K562 (cell line): ENCODE measurements at regions not wholly inside any gene's neighbourhood (a gene's known extent, or its start where the extent isn't known, plus 50 kb on each side); places are given as distances from the start of the nearest gene placed in this dataset.

Experiments
- ATAC-seq: fragments of 200-7000 bp; cut with Tn5 transposase; 3 replicates; pipeline ENCODE4 v1.9.1; 2020; ENCODE audit warnings: moderate library complexity
- BruUV-seq: library from RNA; stranded (reverse); fragments of 400-500 nt; replicated peaks from 2 replicates; lab custom pipeline; 2021; lab: Mats Ljungman, UMichigan
- CTCF ChIA-PET: fragments of 300-600 bp; formaldehyde crosslinking; extraction: SDS; loops from one replicate; lab custom pipeline; 2021; ENCODE audit warnings: low intra/inter-chr PET ratio; lab: Yijun Ruan, JAX
- POLR2A ChIA-PET: fragments of 300-600, 350-650 bp; sonication (Branson Sonifier 250); formaldehyde crosslinking; extraction: SDS; loops from one replicate; lab custom pipeline; 2021; ENCODE audit warnings: antibody characterized with exemption, inconsistent platforms; lab: Yijun Ruan, JAX
- DNase-seq, 4 experiments: peaks; one replicate each; pipeline versions ENCODE4 v3.0.0 to v3.0.0-alpha.2; 2011 to 2018; ENCODE audit warnings: low spot score in 3 of 4, mixed read lengths in 3 of 4; ENCODE audit errors: extremely low read depth in 1 of 4
- FAIRE-seq: peaks from 2 replicates; lab custom pipeline; 2011; peaks lifted over from hg19 to GRCh38; lab: Jason Lieb, UNC
- H2AFZ ChIP-seq: 2 replicates; pipeline ENCODE4 v1.6.0; 2011; ENCODE audit warnings: low read depth, low read length, control low read depth, inconsistent platforms
- H3K27ac ChIP-seq: fragments of 200-600 bp; 3 replicates; pipeline ENCODE4 v1.8.0; 2011; ENCODE audit warnings: low read depth, mild to moderate bottlenecking, control low read depth, inconsistent platforms, low read length, moderate library complexity, mixed read lengths; ENCODE audit errors: extremely low read depth
- H3K27me3 ChIP-seq, 2 experiments: fragments of 300-600 bp in 1 of 2; 2 replicates in 1 of 2; 3 replicates in 1 of 2; pipeline versions ENCODE4 v1.6.0 to v1.8.0; 2011; ENCODE audit warnings: inconsistent platforms in 2 of 2, low read length in 2 of 2, mild to moderate bottlenecking in 1 of 2, mixed read lengths in 1 of 2, moderate library complexity in 1 of 2; ENCODE audit not compliant: control insufficient read depth in 2 of 2, insufficient read depth in 2 of 2
- H3K36me3 ChIP-seq: fragments of 300-600 bp; 3 replicates; pipeline ENCODE4 v1.8.0; 2011; ENCODE audit warnings: mild to moderate bottlenecking, low read length, inconsistent platforms; ENCODE audit not compliant: control insufficient read depth, insufficient read depth
- H3K4me1 ChIP-seq, 2 experiments: fragments of 200-600 bp in 1 of 2; replicated peaks in 1 of 2; 2 replicates in 1 of 2; 3 replicates in 1 of 2; pipeline versions ENCODE4 v1.5.1 to v1.8.0; 2011; ENCODE audit warnings: inconsistent platforms in 2 of 2, low read length in 2 of 2, mild to moderate bottlenecking in 1 of 2, mixed read lengths in 1 of 2, moderate library complexity in 1 of 2; ENCODE audit not compliant: control insufficient read depth in 2 of 2, insufficient read depth in 2 of 2
- H3K4me2 ChIP-seq: 2 replicates; pipeline ENCODE4 v1.6.1; 2011; ENCODE audit warnings: low read length, control low read depth, inconsistent platforms, mixed read lengths; ENCODE audit not compliant: insufficient read depth
- H3K4me3 ChIP-seq: fragments of 200-600 bp; sonication (generic), shearing (Covaris generic); 2 replicates; pipeline ENCODE4 v1.5.1; 2016; ENCODE audit warnings: control low read depth, inconsistent platforms
- H3K79me2 ChIP-seq: fragments of 200-600 bp; 3 replicates; pipeline ENCODE4 v1.8.0; 2011; ENCODE audit warnings: low read length, inconsistent platforms; ENCODE audit not compliant: control insufficient read depth, insufficient read depth
- H3K9ac ChIP-seq, 2 experiments: 2 replicates each; pipeline versions ENCODE4 v1.6.0 to v1.6.1; 2011; ENCODE audit warnings: low read depth in 2 of 2, low read length in 2 of 2, control low read depth in 1 of 2, inconsistent platforms in 1 of 2, mild to moderate bottlenecking in 1 of 2, mixed read lengths in 1 of 2; ENCODE audit not compliant: insufficient read depth in 1 of 2
- H3K9me1 ChIP-seq: one replicate; pipeline ENCODE4 v1.6.0; 2011; ENCODE audit warnings: inconsistent platforms, mild to moderate bottlenecking, low read length, moderate library complexity; ENCODE audit not compliant: control insufficient read depth, insufficient read depth
- H3K9me3 ChIP-seq: replicated peaks from 2 replicates; pipeline ENCODE4 v1.5.1; 2011; ENCODE audit warnings: low read depth, low read length, inconsistent platforms; ENCODE audit not compliant: control insufficient read depth, insufficient read depth
- H4K20me1 ChIP-seq: replicated peaks from 2 replicates; pipeline ENCODE4 v1.6.1; 2011; ENCODE audit warnings: low read length, inconsistent platforms, mixed read lengths; ENCODE audit not compliant: control insufficient read depth, insufficient read depth
- ARID2 ChIP-seq: fragments of 450-650 bp; IDR thresholded peaks from 2 replicates; pipeline ENCODE4 v1.6.1; 2017; ENCODE audit warnings: antibody characterized with exemption, mild to moderate bottlenecking
- CREB1 ChIP-seq, 2 experiments: sonication (generic) in 1 of 2; formaldehyde crosslinking in 1 of 2; IDR thresholded peaks; 2 replicates each; pipeline versions ENCODE4 v1.6.1 to v1.8.0; 2012 to 2022; ENCODE audit warnings: inconsistent platforms in 1 of 2, mild to moderate bottlenecking in 1 of 2, missing genetic modification reagents in 1 of 2, moderate library complexity in 1 of 2
- CTBP1 ChIP-seq: fragments of 450-650 bp; IDR thresholded peaks from 2 replicates; pipeline ENCODE4 v1.6.1; 2016; ENCODE audit warnings: borderline replicate concordance
- ELF2 ChIP-seq: fragments of 250-450 bp; sonication (Bioruptor Pico); IDR thresholded peaks from 2 replicates; pipeline ENCODE4 v1.5.0; 2021; ENCODE audit warnings: mild to moderate bottlenecking
- ETV6 ChIP-seq, 3 experiments: fragments of 150-350 bp in 1 of 3; sonication (generic) in 1 of 3; formaldehyde crosslinking in 1 of 3; IDR thresholded peaks; 2 replicates each; pipeline versions ENCODE4 v1.6.1 to v1.8.0; 2014 to 2022; ENCODE audit warnings: borderline replicate concordance in 2 of 3, low read depth in 2 of 3, antibody characterized with exemption in 1 of 3, low read length in 1 of 3, mild to moderate bottlenecking in 1 of 3, missing genetic modification reagents in 1 of 3
- MAZ ChIP-seq, 2 experiments: fragments of 450-650 bp in 1 of 2; sonication (generic) in 1 of 2; formaldehyde crosslinking; IDR thresholded peaks in 1 of 2; conservative IDR thresholded peaks in 1 of 2; 2 replicates each; pipeline versions ENCODE4 v1.4.0 to v1.5.0; 2020; ENCODE audit warnings: mild to moderate bottlenecking in 1 of 2, missing genetic modification reagents in 1 of 2
- MECOM ChIP-seq: fragments of 250-450 bp; sonication (Bioruptor Pico); IDR thresholded peaks from 2 replicates; pipeline ENCODE4 v1.8.0; 2022; ENCODE audit warnings: inconsistent platforms
- MYNN ChIP-seq, 2 experiments: sonication (generic); formaldehyde crosslinking in 1 of 2; IDR thresholded peaks; 2 replicates each; pipeline versions ENCODE4 v1.5.0 to v1.6.1; 2016 to 2020; ENCODE audit warnings: antibody characterized with exemption in 1 of 2, missing genetic modification reagents in 1 of 2
- RBBP5 ChIP-seq: fragments of 200-600 bp; sonication (generic); IDR thresholded peaks from 2 replicates; pipeline ENCODE4 v1.6.1; 2012; ENCODE audit warnings: borderline replicate concordance, mild to moderate bottlenecking, low read length, control low read depth, inconsistent platforms; ENCODE audit not compliant: insufficient read depth, poor library complexity, severe bottlenecking
- RFX1 ChIP-seq: fragments of 450-650 bp; IDR thresholded peaks from 2 replicates; pipeline ENCODE4 v1.6.1; 2016; ENCODE audit warnings: mild to moderate bottlenecking, moderate library complexity
- RUNX1 ChIP-seq: sonication (generic); IDR thresholded peaks from 2 replicates; pipeline ENCODE4 v1.6.1; 2016; ENCODE audit warnings: antibody characterized with exemption, low read depth
- SIN3A ChIP-seq, 2 experiments: fragments of 150-350 bp in 1 of 2; IDR thresholded peaks; 2 replicates each; pipeline ENCODE4 v1.6.1; 2011 to 2016; ENCODE audit warnings: borderline replicate concordance in 2 of 2, low read depth in 2 of 2, low read length in 2 of 2, mild to moderate bottlenecking in 2 of 2, moderate library complexity in 2 of 2; ENCODE audit not compliant: control insufficient read depth in 1 of 2
- SREBF1 ChIP-seq: fragments of 150-350 bp; IDR thresholded peaks from 2 replicates; pipeline ENCODE4 v1.6.1; 2014; ENCODE audit warnings: antibody characterized with exemption, low read depth, low read length, borderline replicate concordance
- TFAM ChIP-seq: fragments of 250-450 bp; sonication (Bioruptor Pico); conservative IDR thresholded peaks from 2 replicates; pipeline ENCODE4 v1.5.0; 2021; ENCODE audit warnings: mild to moderate bottlenecking, moderate library complexity
- ZKSCAN1 ChIP-seq: fragments of 150-350 bp; IDR thresholded peaks from 2 replicates; pipeline ENCODE4 v1.6.1; 2016; ENCODE audit warnings: low read depth, low read length
- ZNF561 ChIP-seq: fragments of 450-650 bp; formaldehyde crosslinking; conservative IDR thresholded peaks from 2 replicates; pipeline ENCODE4 v1.4.0; 2020; ENCODE audit warnings: mild to moderate bottlenecking, moderate library complexity
- WGBS: fragments of 100-300 bp; shearing (Covaris generic); methylation state at CpG from one replicate; pipeline ENCODE4 v1.1.6; 2016; ENCODE audit warnings: low coverage, mixed read lengths; ENCODE audit not compliant: insufficient coverage; ENCODE audit errors: missing lambda C conversion rate; 5-methylcytosine and 5-hydroxymethylcytosine counted together
- in situ Hi-C: fragments of 300-500 bp; cut with MboI; formaldehyde crosslinking; loops from 4 replicates; pipeline ENCODE4 v1.15.0; 2018; ENCODE audit warnings: inconsistent platforms, mixed read lengths
- intact Hi-C: fragments of 100-400 bp; cut with micrococcal nuclease; formaldehyde crosslinking; loops from 2 replicates; pipeline ENCODE4 v1.14.2; 2022
- TF ChIP-seq, protein P1 (sequence below): sonication (generic); formaldehyde crosslinking; IDR thresholded peaks from 2 replicates; pipeline ENCODE4 v1.8.1; 2023; ENCODE audit warnings: missing genetic modification reagents, mild to moderate bottlenecking, borderline replicate concordance

DNA sequence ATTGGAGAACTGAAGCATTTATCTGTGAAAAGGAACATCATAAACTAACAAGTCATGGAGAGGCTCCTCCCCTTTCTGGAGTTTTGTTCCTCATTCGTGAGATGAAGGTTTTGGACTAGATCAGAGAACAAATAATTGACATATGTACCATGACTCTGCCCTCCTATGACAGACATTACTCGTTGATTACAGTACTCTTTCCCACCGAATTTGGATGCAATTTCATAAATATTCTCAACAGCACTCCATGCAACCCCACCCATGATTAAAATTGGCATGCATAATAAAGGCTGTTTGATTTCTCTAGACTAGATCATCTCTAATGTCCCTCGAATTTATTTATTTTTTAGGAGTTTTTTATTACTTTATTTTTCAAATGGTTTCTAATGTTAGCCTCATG, 258.9 kb upstream of the LDB2 start:
- ATAC-seq (no peak), FAIRE-seq (no peak), DNase-seq (no peak)
- H2AFZ ChIP-seq, result no peak overlapping the region
- ChIA-PET CTCF (no interaction called here), POLR2A (no interaction called here)
- no peaks in the 10 kb centered on the region for H3K9me1 ChIP-seq
- no peaks in the 10 kb centered on the region for H3K36me3 ChIP-seq
- BruUV-seq, result no TSS peak
- no peaks in the 10 kb centered on the region for H3K4me1 ChIP-seq
- H3K9me3 ChIP-seq, result no peaks in the 10 kb centered on the region
- no peaks in the 10 kb centered on the region for H3K79me2 ChIP-seq
- TF ChIP-seq CTBP1 (no peak), ETV6 (IDR thresholded peaks at IDR 0.05; ENCODE audit: borderline replicate concordance in 1 of 2, low read depth in 2 of 2, low read length in 1 of 2) (no peak), ETV6 (CRISPR knock-in tag; IDR thresholded peaks at IDR 0.05; ENCODE audit: borderline replicate concordance) (no peak), ELF2 (no peak), RUNX1 (no peak), SREBF1 (no peak), TFAM (CRISPR knock-in tag) (no peak), MECOM (no peak), RFX1 (no peak), SIN3A (IDR thresholded peaks at IDR 0.05; ENCODE audit: borderline replicate concordance in 2 of 2, control insufficient read depth in 1 of 2, low read depth in 2 of 2, low read length in 2 of 2) (no peak), ARID2 (no peak), RBBP5 (no peak), ZNF561 (CRISPR knock-in tag) (no peak), MAZ (CRISPR knock-in tag; conservative IDR thresholded peaks at IDR 0.05 in 1 of 2, IDR thresholded peaks at IDR 0.05 in 1 of 2) (no peak), CREB1 (IDR thresholded peaks at IDR 0.05) (no peak), CREB1 (CRISPR knock-in tag; IDR thresholded peaks at IDR 0.05) (no peak), MYNN (IDR thresholded peaks at IDR 0.05) (no peak), MYNN (CRISPR knock-in tag; IDR thresholded peaks at IDR 0.05) (no peak), ZKSCAN1 (no peak)
- TF ChIP-seq, protein P1, sequence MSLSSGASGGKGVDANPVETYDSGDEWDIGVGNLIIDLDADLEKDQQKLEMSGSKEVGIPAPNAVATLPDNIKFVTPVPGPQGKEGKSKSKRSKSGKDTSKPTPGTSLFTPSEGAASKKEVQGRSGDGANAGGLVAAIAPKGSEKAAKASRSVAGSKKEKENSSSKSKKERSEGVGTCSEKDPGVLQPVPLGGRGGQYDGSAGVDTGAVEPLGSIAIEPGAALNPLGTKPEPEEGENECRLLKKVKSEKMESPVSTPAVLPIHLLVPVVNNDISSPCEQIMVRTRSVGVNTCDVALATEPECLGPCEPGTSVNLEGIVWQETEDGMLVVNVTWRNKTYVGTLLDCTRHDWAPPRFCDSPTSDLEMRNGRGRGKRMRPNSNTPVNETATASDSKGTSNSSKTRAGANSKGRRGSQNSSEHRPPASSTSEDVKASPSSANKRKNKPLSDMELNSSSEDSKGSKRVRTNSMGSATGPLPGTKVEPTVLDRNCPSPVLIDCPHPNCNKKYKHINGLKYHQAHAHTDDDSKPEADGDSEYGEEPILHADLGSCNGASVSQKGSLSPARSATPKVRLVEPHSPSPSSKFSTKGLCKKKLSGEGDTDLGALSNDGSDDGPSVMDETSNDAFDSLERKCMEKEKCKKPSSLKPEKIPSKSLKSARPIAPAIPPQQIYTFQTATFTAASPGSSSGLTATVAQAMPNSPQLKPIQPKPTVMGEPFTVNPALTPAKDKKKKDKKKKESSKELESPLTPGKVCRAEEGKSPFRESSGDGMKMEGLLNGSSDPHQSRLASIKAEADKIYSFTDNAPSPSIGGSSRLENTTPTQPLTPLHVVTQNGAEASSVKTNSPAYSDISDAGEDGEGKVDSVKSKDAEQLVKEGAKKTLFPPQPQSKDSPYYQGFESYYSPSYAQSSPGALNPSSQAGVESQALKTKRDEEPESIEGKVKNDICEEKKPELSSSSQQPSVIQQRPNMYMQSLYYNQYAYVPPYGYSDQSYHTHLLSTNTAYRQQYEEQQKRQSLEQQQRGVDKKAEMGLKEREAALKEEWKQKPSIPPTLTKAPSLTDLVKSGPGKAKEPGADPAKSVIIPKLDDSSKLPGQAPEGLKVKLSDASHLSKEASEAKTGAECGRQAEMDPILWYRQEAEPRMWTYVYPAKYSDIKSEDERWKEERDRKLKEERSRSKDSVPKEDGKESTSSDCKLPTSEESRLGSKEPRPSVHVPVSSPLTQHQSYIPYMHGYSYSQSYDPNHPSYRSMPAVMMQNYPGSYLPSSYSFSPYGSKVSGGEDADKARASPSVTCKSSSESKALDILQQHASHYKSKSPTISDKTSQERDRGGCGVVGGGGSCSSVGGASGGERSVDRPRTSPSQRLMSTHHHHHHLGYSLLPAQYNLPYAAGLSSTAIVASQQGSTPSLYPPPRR (CRISPR knock-in tag), result no peak
- H3K27ac ChIP-seq, result no peak overlapping the region
- intact Hi-C loops (no loop called here), in situ Hi-C loops (no loop called here)
- H3K4me3 ChIP-seq, result no peak overlapping the region
- WGBS, result 0% methylated on average over 4 of the region's 4 CpGs
- H3K27me3 ChIP-seq, result no peaks in the 10 kb centered on the region
- H4K20me1 ChIP-seq, result no peaks in the 10 kb centered on the region
- no peak overlapping the region for H3K4me2 ChIP-seq
- no peak overlapping the region for H3K9ac ChIP-seq
